HCT116 (cell line): ENCODE measurements at regions not wholly inside any gene's neighbourhood (a gene's known extent, or its start where the extent isn't known, plus 50 kb on each side); places are given as distances from the start of the nearest gene placed in this dataset.

Experiments used
- ATAC-seq: fragments of 200-7000 bp; cut with Tn5 transposase; 2 replicates; pipeline ENCODE4 v1.9.1; 2020; ENCODE audit warnings: mild to moderate bottlenecking, moderate library complexity
- BruUV-seq: library from RNA; stranded (reverse); fragments of 400-500 nt; replicated peaks from 2 replicates; lab custom pipeline; 2021; lab: Mats Ljungman, UMichigan
- CTCF ChIA-PET: fragments of 300-600 bp; sonication (Branson Sonifier 250); formaldehyde crosslinking; loops from one replicate; lab custom pipeline; 2021; ENCODE audit warnings: antibody characterized with exemption; lab: Charles Lee
- POLR2A ChIA-PET: fragments of 300-600, 350-600 bp; sonication (Branson Sonifier 250); formaldehyde crosslinking; loops from one replicate; lab custom pipeline; 2021; ENCODE audit warnings: antibody characterized with exemption; lab: Charles Lee
- RAD21 ChIA-PET, 2 experiments: fragments of 300-600 bp; sonication (Branson Sonifier 250); formaldehyde crosslinking; loops; one replicate each; lab custom pipeline; 2023; ENCODE audit warnings: low total read pairs in 2 of 2; ENCODE audit not compliant: uncharacterized antibody in 2 of 2, unreplicated experiment in 2 of 2, low non-redundant PET in 1 of 2; lab: Charles Lee
- DNase-seq: peaks from one replicate; pipeline ENCODE4 v3.0.0-alpha.2; 2010; ENCODE audit warnings: low read depth, low spot score
- H2AFZ ChIP-seq: fragments of 200-600 bp; shearing (Covaris generic), sonication (generic); 2 replicates; pipeline ENCODE4 v1.6.1; 2017; ENCODE audit warnings: low read depth, mixed run types, mixed read lengths, antibody characterized with exemption, low read length; ENCODE audit not compliant: poor library complexity, severe bottlenecking
- H3K27ac ChIP-seq: 2 replicates; pipeline ENCODE4 v1.5.1; 2012; ENCODE audit warnings: low read depth, low read length
- H3K27me3 ChIP-seq: fragments of 200-600 bp; sonication (generic); 2 replicates; pipeline ENCODE4 v1.6.1; 2016; ENCODE audit warnings: mixed run types, low read length, mixed read lengths; ENCODE audit not compliant: insufficient read depth
- H3K36me3 ChIP-seq, 2 experiments: fragments of 200-500 bp in 1 of 2; fragments of 200-600 bp in 1 of 2; sonication (Bioruptor generic) in 1 of 2; sonication (generic) in 1 of 2; 2 replicates each; pipeline versions ENCODE4 v1.5.1 to v1.6.1; 2014 to 2016; ENCODE audit warnings: low read length in 2 of 2, inconsistent platforms in 1 of 2, mixed read lengths in 1 of 2, mixed run types in 1 of 2; ENCODE audit not compliant: insufficient read depth in 2 of 2, control insufficient read depth in 1 of 2
- H3K4me1 ChIP-seq, 2 experiments: fragments of 200-600 bp in 1 of 2; sonication (generic) in 1 of 2; 2 replicates each; pipeline versions ENCODE4 v1.5.1 to v1.6.1; 2012 to 2017; ENCODE audit warnings: low read length in 2 of 2, inconsistent platforms in 1 of 2, mild to moderate bottlenecking in 1 of 2, mixed read lengths in 1 of 2, mixed run types in 1 of 2, moderate library complexity in 1 of 2; ENCODE audit not compliant: insufficient read depth in 2 of 2, control insufficient read depth in 1 of 2
- H3K4me2 ChIP-seq: fragments of 200-600 bp; sonication (generic); 2 replicates; pipeline ENCODE4 v1.6.1; 2017; ENCODE audit warnings: mixed run types, low read length, mixed read lengths
- H3K4me3 ChIP-seq, 2 experiments: fragments of 200-600 bp in 1 of 2; sonication (generic) in 1 of 2; replicated peaks in 1 of 2; 2 replicates each; pipeline ENCODE4 v1.5.1; 2011 to 2016; ENCODE audit warnings: low read length in 2 of 2, control low read depth in 1 of 2, low read depth in 1 of 2, mild to moderate bottlenecking in 1 of 2, mixed read lengths in 1 of 2, mixed run types in 1 of 2
- H3K79me2 ChIP-seq: fragments of 200-600 bp; sonication (generic); 2 replicates; pipeline ENCODE4 v1.6.1; 2017; ENCODE audit warnings: mild to moderate bottlenecking, mixed run types, low read length, moderate library complexity, mixed read lengths; ENCODE audit not compliant: insufficient read depth
- H3K9ac ChIP-seq: fragments of 200-600 bp; sonication (generic); 2 replicates; pipeline ENCODE4 v1.6.1; 2016; ENCODE audit warnings: low read length, mixed read lengths
- H3K9me2 ChIP-seq: fragments of 200-600 bp; sonication (generic), shearing (Covaris generic); 2 replicates; pipeline ENCODE4 v1.6.1; 2017; ENCODE audit warnings: mixed run types, mild to moderate bottlenecking, moderate library complexity; ENCODE audit not compliant: insufficient read depth
- H3K9me3 ChIP-seq, 2 experiments: fragments of 200-500 bp in 1 of 2; fragments of 200-600 bp in 1 of 2; sonication (Bioruptor generic) in 1 of 2; sonication (generic) in 1 of 2; 2 replicates each; pipeline ENCODE4 v1.6.1; 2014 to 2017; ENCODE audit warnings: low read length in 2 of 2, mixed read lengths in 2 of 2, inconsistent platforms in 1 of 2, low read depth in 1 of 2, mild to moderate bottlenecking in 1 of 2, mixed run types in 1 of 2, moderate library complexity in 1 of 2; ENCODE audit not compliant: control insufficient read depth in 1 of 2, insufficient read depth in 1 of 2
- H4K20me1 ChIP-seq: fragments of 200-600 bp; sonication (generic), shearing (Covaris generic); 2 replicates; pipeline ENCODE4 v1.6.1; 2017; ENCODE audit warnings: mixed run types, mild to moderate bottlenecking, moderate library complexity; ENCODE audit not compliant: insufficient read depth
- CBX3 ChIP-seq: IDR thresholded peaks from 2 replicates; pipeline ENCODE4 v1.6.1; 2012; ENCODE audit warnings: low read depth
- EZH2 ChIP-seq: fragments of 200-600 bp; sonication (generic); IDR thresholded peaks from 2 replicates; pipeline ENCODE4 v1.6.1; 2017; ENCODE audit warnings: antibody characterized with exemption, mixed run types
- JUND ChIP-seq: IDR thresholded peaks from 2 replicates; pipeline ENCODE4 v1.6.1; 2012
- POLR2A ChIP-seq: IDR thresholded peaks from 2 replicates; pipeline ENCODE4 v1.7.0; 2011; ENCODE audit warnings: borderline replicate concordance; ENCODE audit not compliant: insufficient read depth, insufficient read length; ENCODE audit errors: extremely low read depth
- POLR2AphosphoS5 ChIP-seq: IDR thresholded peaks from 2 replicates; pipeline ENCODE4 v1.6.1; 2011; ENCODE audit warnings: mild to moderate bottlenecking, low read depth, low read length, moderate library complexity
- RAD21 ChIP-seq: IDR thresholded peaks from 2 replicates; pipeline ENCODE4 v1.6.1; 2012; ENCODE audit warnings: low read depth, mild to moderate bottlenecking
- SIN3A ChIP-seq: IDR thresholded peaks from 2 replicates; pipeline ENCODE4 v1.6.1; 2012; ENCODE audit warnings: low read depth
- SP1 ChIP-seq: IDR thresholded peaks from 2 replicates; pipeline ENCODE4 v1.6.1; 2012; ENCODE audit warnings: low read depth
- TCF7L2 ChIP-seq: IDR thresholded peaks from 2 replicates; pipeline ENCODE4 v1.7.0; 2011; ENCODE audit warnings: borderline replicate concordance, inconsistent platforms; ENCODE audit not compliant: insufficient read depth, insufficient read length; ENCODE audit errors: extremely low read depth
- YY1 ChIP-seq: IDR thresholded peaks from 2 replicates; pipeline ENCODE4 v1.6.1; 2011; ENCODE audit warnings: low read length, low read depth, moderate library complexity, mild to moderate bottlenecking; ENCODE audit not compliant: insufficient replicate concordance; ENCODE audit errors: extremely low read depth
- ZFX ChIP-seq: fragments of 450-650 bp; IDR thresholded peaks from 2 replicates; pipeline ENCODE4 v1.6.1; 2017
- ZNF274 ChIP-seq: fragments of 200-500 bp; sonication (Bioruptor generic); IDR thresholded peaks from 2 replicates; pipeline ENCODE4 v1.6.1; 2014; ENCODE audit warnings: mild to moderate bottlenecking, low read depth, low read length, inconsistent platforms
- intact Hi-C: fragments of 100-400 bp; cut with micrococcal nuclease; formaldehyde crosslinking; loops from 2 replicates; pipeline ENCODE4 v1.10.0; 2022
- TF ChIP-seq, protein P1 (sequence below), 3 experiments: fragments of 200-600 bp in 1 of 3; sonication (generic) in 1 of 3; IDR thresholded peaks in 2 of 3; conservative IDR thresholded peaks in 1 of 3; 2 replicates each; pipeline ENCODE4 v1.5.1; 2012 to 2017; ENCODE audit warnings: low read depth in 2 of 3, low read length in 2 of 3, antibody characterized with exemption in 1 of 3, borderline replicate concordance in 1 of 3, control low read depth in 1 of 3, mild to moderate bottlenecking in 1 of 3, mixed read lengths in 1 of 3, mixed run types in 1 of 3, moderate library complexity in 1 of 3; ENCODE audit not compliant: insufficient read depth in 1 of 3
- TF ChIP-seq, protein P2 (sequence below): IDR thresholded peaks from 2 replicates; pipeline ENCODE4 v1.6.1; 2011; ENCODE audit warnings: mild to moderate bottlenecking, low read length, moderate library complexity; ENCODE audit not compliant: insufficient replicate concordance; ENCODE audit errors: extremely low read depth
- TF ChIP-seq, protein P3 (sequence below): IDR thresholded peaks from 2 replicates; pipeline ENCODE4 v1.6.1; 2012

GRCh38 chr3:3579658-3580057 is 219.6 kb upstream of the LRRN1 start:
- ChIA-PET RAD21 (no interaction called here), CTCF (no interaction called here), POLR2A (no interaction called here)
- no peak for DNase-seq
- Histone ChIP-seq H3K9me3 (peaks cover 6 to 15% of the 10 kb centered on the region in 2 experiments; a peak in 2 of 4 replicates), H3K4me3 (no peak overlapping the region), H2AFZ (no peak overlapping the region), H3K27me3 (no peaks in the 10 kb centered on the region), H3K79me2 (no peaks in the 10 kb centered on the region), H3K27ac (no peak overlapping the region), H3K9ac (no peak overlapping the region), H3K9me2 (no peaks in the 10 kb centered on the region), H4K20me1 (no peaks in the 10 kb centered on the region), H3K4me2 (no peak overlapping the region), H3K36me3 (no peaks in the 10 kb centered on the region), H3K4me1 (no peaks in the 10 kb centered on the region)
- BruUV-seq = no TSS peak
- intact Hi-C loops = no loop called here
- ATAC-seq = no peak
- no peak for TF ChIP-seq SIN3A
- no peak for TF ChIP-seq ZNF274
- no peak for TF ChIP-seq YY1
- no peak for TF ChIP-seq EZH2
- no peak for TF ChIP-seq POLR2AphosphoS5
- TF ChIP-seq, protein P1, sequence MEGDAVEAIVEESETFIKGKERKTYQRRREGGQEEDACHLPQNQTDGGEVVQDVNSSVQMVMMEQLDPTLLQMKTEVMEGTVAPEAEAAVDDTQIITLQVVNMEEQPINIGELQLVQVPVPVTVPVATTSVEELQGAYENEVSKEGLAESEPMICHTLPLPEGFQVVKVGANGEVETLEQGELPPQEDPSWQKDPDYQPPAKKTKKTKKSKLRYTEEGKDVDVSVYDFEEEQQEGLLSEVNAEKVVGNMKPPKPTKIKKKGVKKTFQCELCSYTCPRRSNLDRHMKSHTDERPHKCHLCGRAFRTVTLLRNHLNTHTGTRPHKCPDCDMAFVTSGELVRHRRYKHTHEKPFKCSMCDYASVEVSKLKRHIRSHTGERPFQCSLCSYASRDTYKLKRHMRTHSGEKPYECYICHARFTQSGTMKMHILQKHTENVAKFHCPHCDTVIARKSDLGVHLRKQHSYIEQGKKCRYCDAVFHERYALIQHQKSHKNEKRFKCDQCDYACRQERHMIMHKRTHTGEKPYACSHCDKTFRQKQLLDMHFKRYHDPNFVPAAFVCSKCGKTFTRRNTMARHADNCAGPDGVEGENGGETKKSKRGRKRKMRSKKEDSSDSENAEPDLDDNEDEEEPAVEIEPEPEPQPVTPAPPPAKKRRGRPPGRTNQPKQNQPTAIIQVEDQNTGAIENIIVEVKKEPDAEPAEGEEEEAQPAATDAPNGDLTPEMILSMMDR (IDR thresholded peaks at IDR 0.05 in 2 of 3, conservative IDR thresholded peaks at IDR 0.05 in 1 of 3; ENCODE audit: borderline replicate concordance in 1 of 3, insufficient read depth in 1 of 3, low read depth in 2 of 3, low read length in 2 of 3) = no peak
- TF ChIP-seq JUND = no peak
- TF ChIP-seq SP1 = no peak
- TF ChIP-seq POLR2A = no peak
- TF ChIP-seq TCF7L2 = no peak
- TF ChIP-seq CBX3 = no peak
- no peak for TF ChIP-seq ZFX
- TF ChIP-seq, protein P2, sequence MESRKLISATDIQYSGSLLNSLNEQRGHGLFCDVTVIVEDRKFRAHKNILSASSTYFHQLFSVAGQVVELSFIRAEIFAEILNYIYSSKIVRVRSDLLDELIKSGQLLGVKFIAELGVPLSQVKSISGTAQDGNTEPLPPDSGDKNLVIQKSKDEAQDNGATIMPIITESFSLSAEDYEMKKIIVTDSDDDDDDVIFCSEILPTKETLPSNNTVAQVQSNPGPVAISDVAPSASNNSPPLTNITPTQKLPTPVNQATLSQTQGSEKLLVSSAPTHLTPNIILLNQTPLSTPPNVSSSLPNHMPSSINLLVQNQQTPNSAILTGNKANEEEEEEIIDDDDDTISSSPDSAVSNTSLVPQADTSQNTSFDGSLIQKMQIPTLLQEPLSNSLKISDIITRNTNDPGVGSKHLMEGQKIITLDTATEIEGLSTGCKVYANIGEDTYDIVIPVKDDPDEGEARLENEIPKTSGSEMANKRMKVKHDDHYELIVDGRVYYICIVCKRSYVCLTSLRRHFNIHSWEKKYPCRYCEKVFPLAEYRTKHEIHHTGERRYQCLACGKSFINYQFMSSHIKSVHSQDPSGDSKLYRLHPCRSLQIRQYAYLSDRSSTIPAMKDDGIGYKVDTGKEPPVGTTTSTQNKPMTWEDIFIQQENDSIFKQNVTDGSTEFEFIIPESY = no peak
- TF ChIP-seq, protein P3, sequence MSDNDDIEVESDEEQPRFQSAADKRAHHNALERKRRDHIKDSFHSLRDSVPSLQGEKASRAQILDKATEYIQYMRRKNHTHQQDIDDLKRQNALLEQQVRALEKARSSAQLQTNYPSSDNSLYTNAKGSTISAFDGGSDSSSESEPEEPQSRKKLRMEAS = no peak
- TF ChIP-seq RAD21 = no peak
